ENCODE measurements at regions not wholly inside any gene's neighbourhood (a gene's known extent, or its start where the extent isn't known, plus 50 kb on each side); places are given as distances from the start of the nearest gene placed in this dataset.

DNA sequence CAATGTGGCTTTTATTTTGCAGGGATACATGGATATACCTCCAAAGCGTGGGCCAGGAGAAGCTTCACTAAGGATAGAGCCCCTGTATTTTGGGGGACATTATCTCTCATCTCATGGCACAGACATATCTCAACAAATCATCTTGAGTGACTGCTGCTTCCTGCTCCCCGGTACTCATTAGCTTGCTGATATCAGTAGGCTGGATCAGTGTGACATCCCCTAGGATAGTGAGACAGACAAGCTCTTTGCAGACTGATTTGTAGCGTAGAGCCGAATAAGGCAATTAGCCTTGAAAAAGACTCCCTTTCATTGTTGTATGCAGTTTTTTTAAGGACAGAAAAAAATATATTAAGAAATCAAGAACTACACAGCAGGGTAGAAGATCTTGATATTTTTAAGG, 237.7 kb upstream of the CDH9 start:
- no peak overlapping the region for H3K27ac ChIP-seq
- no peak for DNase-seq
- intact Hi-C loops (cut with DNase I; ENCODE audit: low total_unique reads) (no loop called here), in situ Hi-C loops (cut with MboI; ENCODE audit: low pct_ligation_motif_present in 1 of 4, low pct_unique_long_range_greater_than_20kb in 1 of 4, low sequenced_read_pairs in 3 of 4) (no loop called here)
- H3K4me1 ChIP-seq, result no peaks in the 10 kb centered on the region
- no peaks in the 10 kb centered on the region for H3K36me3 ChIP-seq
- 84% methylated on average over 4 of the region's 4 CpGs; no CpG with 5 or more reads in 1 of the 2 donors for WGBS, 2 donors (ENCODE audit: low coverage in 1 of 2)
- H3K9me3 ChIP-seq, result no peaks in the 10 kb centered on the region
- no peaks in the 10 kb centered on the region for H3K27me3 ChIP-seq
- no peak overlapping the region for H3K4me3 ChIP-seq
- TF ChIP-seq POLR2A (IDR thresholded peaks at IDR 0.05) (no peak), EP300 (IDR thresholded peaks at IDR 0.05; ENCODE audit: low read depth) (no peak), POLR2AphosphoS5 (IDR thresholded peaks at IDR 0.05) (no peak)
- TF ChIP-seq, protein P1, sequence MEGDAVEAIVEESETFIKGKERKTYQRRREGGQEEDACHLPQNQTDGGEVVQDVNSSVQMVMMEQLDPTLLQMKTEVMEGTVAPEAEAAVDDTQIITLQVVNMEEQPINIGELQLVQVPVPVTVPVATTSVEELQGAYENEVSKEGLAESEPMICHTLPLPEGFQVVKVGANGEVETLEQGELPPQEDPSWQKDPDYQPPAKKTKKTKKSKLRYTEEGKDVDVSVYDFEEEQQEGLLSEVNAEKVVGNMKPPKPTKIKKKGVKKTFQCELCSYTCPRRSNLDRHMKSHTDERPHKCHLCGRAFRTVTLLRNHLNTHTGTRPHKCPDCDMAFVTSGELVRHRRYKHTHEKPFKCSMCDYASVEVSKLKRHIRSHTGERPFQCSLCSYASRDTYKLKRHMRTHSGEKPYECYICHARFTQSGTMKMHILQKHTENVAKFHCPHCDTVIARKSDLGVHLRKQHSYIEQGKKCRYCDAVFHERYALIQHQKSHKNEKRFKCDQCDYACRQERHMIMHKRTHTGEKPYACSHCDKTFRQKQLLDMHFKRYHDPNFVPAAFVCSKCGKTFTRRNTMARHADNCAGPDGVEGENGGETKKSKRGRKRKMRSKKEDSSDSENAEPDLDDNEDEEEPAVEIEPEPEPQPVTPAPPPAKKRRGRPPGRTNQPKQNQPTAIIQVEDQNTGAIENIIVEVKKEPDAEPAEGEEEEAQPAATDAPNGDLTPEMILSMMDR (IDR thresholded peaks at IDR 0.05), result no peak

DNA sequence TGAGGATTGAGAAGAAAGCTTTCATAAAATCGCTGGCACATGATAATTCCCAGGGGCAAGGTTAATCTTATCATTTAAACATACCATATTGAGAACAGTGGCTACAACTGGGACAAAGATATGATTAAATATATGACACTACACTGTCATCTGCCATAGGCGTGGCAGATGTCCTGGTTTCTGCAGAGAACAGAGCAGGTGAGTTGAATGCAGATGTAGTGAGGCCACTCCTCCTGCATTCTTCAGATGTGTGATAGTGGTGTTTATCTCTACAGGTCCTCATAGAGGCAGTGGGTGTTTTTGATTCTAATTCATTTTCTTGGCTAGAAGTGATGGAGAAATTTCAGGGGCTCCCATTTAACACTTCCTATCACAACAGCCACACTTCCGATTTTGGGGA, 237.0 kb upstream of the CDH9 start:
- intact Hi-C loops (cut with DNase I; ENCODE audit: low total_unique reads) (no loop called here), in situ Hi-C loops (cut with MboI; ENCODE audit: low pct_ligation_motif_present in 1 of 4, low pct_unique_long_range_greater_than_20kb in 1 of 4, low sequenced_read_pairs in 3 of 4) (no loop called here)
- Histone ChIP-seq H3K4me3 (no peak overlapping the region), H3K4me1 (no peaks in the 10 kb centered on the region), H3K27ac (no peak overlapping the region), H3K36me3 (no peaks in the 10 kb centered on the region), H3K9me3 (no peaks in the 10 kb centered on the region), H3K27me3 (no peaks in the 10 kb centered on the region)
- WGBS, 2 donors (ENCODE audit: low coverage in 1 of 2), result 54 to 76% methylated on average over 3 of the region's 3 CpGs
- DNase-seq, result no peak
- TF ChIP-seq EP300 (IDR thresholded peaks at IDR 0.05; ENCODE audit: low read depth) (no peak), POLR2A (IDR thresholded peaks at IDR 0.05) (no peak), POLR2AphosphoS5 (IDR thresholded peaks at IDR 0.05) (no peak)
- TF ChIP-seq, protein P1 (IDR thresholded peaks at IDR 0.05), result no peak

GRCh38 chr5:27269766-27270165, 231.4 kb upstream of the CDH9 start:
- WGBS, 2 donors (ENCODE audit: low coverage in 1 of 2), result 85 to 92% methylated on average over 4 of the region's 4 CpGs
- Histone ChIP-seq H3K9me3 (no peaks in the 10 kb centered on the region), H3K4me3 (no peak overlapping the region), H3K27me3 (no peaks in the 10 kb centered on the region), H3K36me3 (no peaks in the 10 kb centered on the region), H3K27ac (no peak overlapping the region), H3K4me1 (no peaks in the 10 kb centered on the region)
- DNase-seq, result no peak
- intact Hi-C loops (cut with DNase I; ENCODE audit: low total_unique reads) (no loop called here), in situ Hi-C loops (cut with MboI; ENCODE audit: low pct_ligation_motif_present in 1 of 4, low pct_unique_long_range_greater_than_20kb in 1 of 4, low sequenced_read_pairs in 3 of 4) (no loop called here)
- TF ChIP-seq, protein P1 (IDR thresholded peaks at IDR 0.05), result no peak
- TF ChIP-seq POLR2AphosphoS5 (IDR thresholded peaks at IDR 0.05) (no peak), POLR2A (IDR thresholded peaks at IDR 0.05) (no peak), EP300 (IDR thresholded peaks at IDR 0.05; ENCODE audit: low read depth) (no peak)

DNA sequence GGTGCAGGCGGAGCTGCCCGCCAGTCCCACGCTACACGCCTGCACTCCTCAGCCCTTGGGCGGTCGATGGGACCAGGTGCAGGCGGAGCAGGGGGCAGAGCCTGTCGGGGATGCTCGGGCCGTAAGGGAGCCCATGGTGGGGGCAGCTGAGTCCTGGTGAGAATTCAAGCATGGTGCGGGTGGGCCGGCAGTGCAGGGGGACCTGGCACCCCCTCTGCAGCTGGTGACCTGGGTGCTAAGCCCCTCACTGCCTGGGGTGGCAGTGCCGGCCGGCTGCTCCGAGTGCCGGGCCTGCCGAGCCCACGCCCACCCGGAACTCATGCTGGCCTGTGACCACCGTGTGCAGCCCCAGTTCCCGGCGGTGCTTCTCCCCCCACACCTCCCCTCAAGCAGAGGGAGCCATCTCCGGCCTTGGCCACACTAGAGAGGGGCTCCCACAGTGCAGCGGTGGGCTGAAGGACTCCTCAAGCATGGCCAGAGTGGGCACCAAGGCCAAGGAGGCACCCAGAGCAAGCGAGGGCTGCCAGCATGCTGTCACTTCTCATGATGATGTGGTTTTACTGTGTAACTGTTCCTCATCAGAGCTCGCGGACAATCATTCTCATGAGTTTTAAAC, 228.9 kb upstream of the CDH9 start:
- TF ChIP-seq EP300 (IDR thresholded peaks at IDR 0.05; ENCODE audit: low read depth), result no peak
- no peak for TF ChIP-seq POLR2A (IDR thresholded peaks at IDR 0.05)
- TF ChIP-seq POLR2AphosphoS5 (IDR thresholded peaks at IDR 0.05), result no peak
- TF ChIP-seq, protein P1 (IDR thresholded peaks at IDR 0.05), result no peak
- Histone ChIP-seq H3K9me3 (peaks cover 0 to 8% of the 10 kb centered on the region in 2 donors), H3K4me3 (no peak overlapping the region), H3K27me3 (no peaks in the 10 kb centered on the region), H3K27ac (no peak overlapping the region), H3K36me3 (no peaks in the 10 kb centered on the region), H3K4me1 (no peaks in the 10 kb centered on the region)
- 91 to 100% methylated on average over 2 to 25 of the region's 27 CpGs for WGBS, 2 donors (ENCODE audit: low coverage in 1 of 2)
- intact Hi-C loops (cut with DNase I; ENCODE audit: low total_unique reads) (no loop called here), in situ Hi-C loops (cut with MboI; ENCODE audit: low pct_ligation_motif_present in 1 of 4, low pct_unique_long_range_greater_than_20kb in 1 of 4, low sequenced_read_pairs in 3 of 4) (no loop called here)
- no peak for DNase-seq
